Epidermal melanocyte (primary cell): ENCODE measurements at regions not wholly inside any gene's neighbourhood (a gene's known extent, or its start where the extent isn't known, plus 50 kb on each side); places are given as distances from the start of the nearest gene placed in this dataset.

ENCODE experiments used
- DNase-seq: peaks from one replicate; pipeline ENCODE4 v3.0.0; 2011; ENCODE audit warnings: low spot score; ENCODE audit not compliant: insufficient read length

DNA sequence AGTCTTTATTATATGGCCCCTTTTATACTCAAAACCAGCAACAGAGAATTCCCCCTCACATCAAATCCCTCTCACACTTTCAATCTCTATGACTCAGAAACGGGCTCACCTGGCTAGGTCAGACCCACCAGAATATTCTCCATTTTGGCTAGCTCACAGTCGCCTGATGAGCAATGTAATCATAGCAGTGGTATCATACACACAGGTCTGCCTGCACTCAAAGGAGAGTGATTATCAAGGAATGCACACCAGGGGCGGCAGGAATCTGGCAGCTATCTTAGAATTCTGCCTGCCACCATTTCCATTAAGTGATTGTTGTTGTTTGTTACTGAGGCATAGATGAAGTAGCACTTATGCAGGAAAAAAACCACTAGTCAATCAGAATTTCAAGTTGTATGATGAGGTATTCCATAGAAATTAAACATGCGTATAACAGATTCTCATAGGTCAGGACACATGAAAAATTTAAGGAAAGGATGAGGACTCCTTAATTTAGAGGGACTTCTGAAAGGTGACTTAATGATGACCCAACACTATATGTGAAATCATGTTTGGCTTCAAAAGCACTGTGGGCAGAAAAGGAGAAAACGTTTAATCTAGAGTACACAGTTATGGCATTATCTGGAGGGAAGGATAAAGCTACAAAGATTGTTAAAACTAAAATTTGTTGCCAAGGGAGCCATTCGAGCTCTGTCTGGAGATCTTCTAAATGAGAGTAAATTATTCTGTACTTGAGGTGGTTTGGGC is 185.8 kb upstream of the DDI1 start:
- DNase-seq: no peak

DNA sequence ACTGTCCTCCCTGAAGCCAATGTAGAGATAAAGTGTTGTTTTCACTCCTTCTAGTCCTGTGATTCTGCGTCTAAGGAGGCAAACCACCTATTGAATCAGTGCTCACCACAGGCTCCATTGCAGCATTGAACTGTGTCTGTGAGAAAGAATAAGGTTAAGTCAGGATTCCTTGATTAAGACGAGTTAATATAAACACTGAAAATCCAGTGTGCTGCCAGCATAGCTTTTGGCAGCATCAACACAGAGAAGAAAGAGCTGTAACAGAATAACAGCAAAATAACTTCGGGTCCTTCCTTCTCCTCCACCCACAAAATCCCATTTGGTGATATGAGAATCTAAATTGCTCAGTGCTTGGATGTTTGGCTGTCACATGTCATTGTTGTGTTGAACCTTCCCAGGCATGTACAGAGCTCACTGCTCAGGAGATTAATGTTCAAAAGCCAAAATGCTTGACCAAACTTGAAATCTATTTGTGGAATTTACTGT is 185.2 kb upstream of the DDI1 start:
- no peak for DNase-seq
